GM18868 (cell line): ENCODE measurements at regions not wholly inside any gene's neighbourhood (a gene's known extent, or its start where the extent isn't known, plus 50 kb on each side); places are given as distances from the start of the nearest gene placed in this dataset.

Experiments
- ATAC-seq: cut with Tn5 transposase; IDR thresholded peaks from one replicate; pipeline ENCODE4 v1.9.1; 2021; ENCODE audit warnings: mild to moderate bottlenecking, moderate library complexity; ENCODE audit not compliant: unreplicated experiment

GRCh38 chr12:114935658-114936057 is 251.7 kb upstream of the TBX3 start:
- ATAC-seq, result no peak

DNA sequence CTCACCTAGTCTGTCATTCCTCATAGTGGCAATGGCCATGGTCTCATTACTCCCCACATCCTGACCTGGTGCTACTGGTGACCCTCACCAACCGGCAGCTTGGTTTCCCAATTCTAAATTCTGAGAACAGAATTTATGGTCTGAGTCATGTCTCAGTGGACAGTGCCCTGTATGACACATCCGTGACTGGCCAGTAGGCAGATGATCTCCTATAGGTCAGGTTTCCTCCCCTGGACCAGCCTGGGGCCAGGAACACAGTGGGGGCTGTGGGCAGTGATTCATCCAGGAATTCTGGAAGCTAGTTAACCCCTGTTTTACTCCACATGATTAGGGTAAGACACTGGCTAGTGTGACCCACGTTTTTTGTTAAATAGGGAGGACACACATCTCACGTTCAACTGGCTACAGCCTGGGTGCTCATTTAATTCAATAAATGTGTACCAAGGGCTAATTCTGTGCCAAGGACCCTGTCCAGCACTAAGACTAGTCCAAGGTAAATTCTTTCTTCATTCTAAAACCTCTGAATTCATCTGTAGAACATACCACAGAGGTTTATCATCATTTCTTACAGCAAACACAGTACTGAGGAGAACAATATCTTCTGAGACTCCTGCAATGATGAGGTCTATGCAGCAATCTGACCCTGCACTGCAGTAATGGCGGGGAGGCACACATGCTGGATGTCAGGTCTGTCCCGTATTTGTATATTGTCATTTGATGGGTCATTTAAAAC is 249.6 kb upstream of the TBX3 start:
- no peak for ATAC-seq

DNA sequence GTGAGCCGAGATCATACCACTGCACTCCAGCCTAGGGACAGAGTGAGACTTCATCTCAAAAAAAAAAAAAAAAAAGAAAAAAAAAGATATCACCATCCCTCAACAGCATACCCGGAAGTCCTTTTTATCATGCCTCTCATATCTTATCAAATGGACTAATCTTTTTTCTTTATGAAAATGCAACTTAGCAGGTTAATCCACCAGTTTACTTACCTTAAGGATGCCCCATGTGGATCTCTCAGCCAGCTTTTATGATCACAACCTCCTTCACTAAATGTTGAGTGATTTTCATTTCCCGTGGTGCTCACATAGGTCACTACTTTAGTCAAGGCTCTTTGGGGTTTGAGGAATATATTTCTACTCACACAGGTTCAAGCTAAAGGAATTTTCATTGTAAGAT is 248.8 kb upstream of the TBX3 start:
- ATAC-seq, result no peak

GRCh38 chr12:114931025-114931424 is 247.1 kb upstream of the TBX3 start:
- ATAC-seq, result no peak

DNA sequence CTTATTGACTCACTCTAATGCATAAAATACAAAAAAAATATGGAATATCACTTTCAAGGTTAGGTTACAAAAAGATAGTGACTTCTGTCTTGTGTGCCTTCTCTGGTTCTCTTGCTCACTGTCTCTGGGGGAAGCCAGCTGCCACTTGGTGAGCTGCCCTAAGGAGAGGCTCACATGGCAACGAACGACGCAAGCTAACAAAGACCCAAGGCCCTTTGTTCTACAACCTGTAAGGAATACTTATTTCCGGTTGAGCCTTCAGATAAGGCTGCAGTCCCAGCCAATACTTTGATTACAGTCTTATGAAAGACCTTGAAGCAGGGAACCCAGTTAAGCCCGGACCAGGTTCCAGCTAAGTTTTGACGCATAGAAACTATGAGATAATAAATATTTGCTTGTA is 242.4 kb upstream of the TBX3 start:
- no peak for ATAC-seq

GRCh38 chr12:114924946-114925475 is 241.0 kb upstream of the TBX3 start:
- no peak for ATAC-seq

GRCh38 chr12:114921781-114922180 is 237.8 kb upstream of the TBX3 start:
- ATAC-seq, result no peak

DNA sequence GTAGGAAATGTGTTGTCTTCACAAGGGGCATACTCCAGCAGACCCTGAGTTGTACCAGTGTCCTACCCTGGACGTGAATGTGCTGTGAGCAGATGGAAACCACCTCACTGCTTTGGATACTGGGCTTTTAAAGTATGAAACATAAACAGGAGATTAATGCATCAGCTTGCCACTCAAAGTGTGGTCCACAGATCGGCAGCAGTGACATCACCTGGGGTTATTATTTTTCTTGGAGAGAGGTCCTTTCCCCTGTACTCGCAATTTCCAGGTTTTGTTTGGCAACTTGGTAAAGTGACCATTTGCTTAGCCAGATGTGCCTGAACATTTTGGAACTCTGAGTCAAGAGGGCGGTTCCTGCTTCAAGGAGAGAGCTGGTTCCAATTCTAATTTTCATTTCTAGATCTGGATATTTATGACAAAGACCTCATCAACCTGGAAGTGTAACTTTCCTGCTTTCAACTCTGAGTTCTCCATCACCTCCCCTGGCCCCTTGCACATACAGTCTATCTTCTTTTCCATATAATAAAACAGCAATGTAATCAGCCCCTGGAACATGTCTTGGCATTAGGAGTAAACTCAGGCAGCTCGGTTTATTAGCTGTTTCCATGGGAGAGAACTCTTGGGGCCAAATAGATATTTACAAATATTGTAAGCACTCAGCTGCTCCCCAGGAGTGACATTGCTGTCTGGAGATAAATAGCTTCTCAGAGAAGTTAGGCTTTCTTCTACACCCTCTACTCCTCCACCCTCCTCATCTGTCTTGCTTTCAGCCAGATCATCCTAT is 237.0 kb upstream of the TBX3 start:
- no peak for ATAC-seq

DNA sequence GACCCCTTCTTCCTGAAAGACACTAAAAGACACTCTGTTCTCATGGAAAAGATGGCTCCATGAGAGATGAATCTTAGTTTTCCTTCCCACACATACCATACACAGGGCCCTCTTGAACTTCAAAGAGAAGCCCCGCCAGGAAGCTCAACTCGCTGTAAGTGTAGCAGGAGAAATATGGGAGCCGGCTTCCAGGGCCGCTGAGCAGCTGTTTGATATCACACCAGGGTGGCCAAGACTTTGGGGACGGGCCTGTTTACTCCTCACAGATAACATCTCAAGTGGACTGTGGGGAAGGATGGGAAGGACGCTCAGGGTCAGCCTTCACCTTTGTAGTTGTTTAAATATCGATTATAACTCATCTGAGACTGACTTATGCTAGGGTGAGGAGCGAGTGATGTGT is 235.5 kb upstream of the TBX3 start:
- no peak for ATAC-seq

- no peak for ATAC-seq
Measured at GRCh38 chr12:114918535-114919233, 234.7 kb upstream of the TBX3 start.

GRCh38 chr12:114917953-114918352 is 234.0 kb upstream of the TBX3 start:
- no peak for ATAC-seq

- ATAC-seq, result no peak
Measured at GRCh38 chr12:114917307-114917706, 233.3 kb upstream of the TBX3 start.

DNA sequence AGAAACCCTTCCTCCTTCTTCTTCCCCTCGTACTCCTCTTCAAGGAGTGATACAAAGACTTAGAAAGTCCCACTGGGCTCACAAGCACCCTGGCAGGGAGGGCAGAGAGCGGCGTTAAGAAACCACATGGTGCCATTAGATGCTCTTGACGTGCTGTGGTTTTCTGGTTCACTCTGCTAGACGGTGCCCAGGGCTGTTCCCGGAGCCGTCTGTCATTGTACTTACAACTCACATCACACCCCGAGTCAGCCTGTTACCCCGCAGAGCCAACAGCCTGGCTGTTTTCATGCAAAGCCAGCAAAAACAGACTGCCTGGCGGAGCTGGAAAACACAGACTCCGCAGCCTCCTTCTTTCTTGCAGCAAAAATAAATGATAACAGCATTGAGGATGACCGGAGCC is 232.6 kb upstream of the TBX3 start:
- no peak for ATAC-seq

DNA sequence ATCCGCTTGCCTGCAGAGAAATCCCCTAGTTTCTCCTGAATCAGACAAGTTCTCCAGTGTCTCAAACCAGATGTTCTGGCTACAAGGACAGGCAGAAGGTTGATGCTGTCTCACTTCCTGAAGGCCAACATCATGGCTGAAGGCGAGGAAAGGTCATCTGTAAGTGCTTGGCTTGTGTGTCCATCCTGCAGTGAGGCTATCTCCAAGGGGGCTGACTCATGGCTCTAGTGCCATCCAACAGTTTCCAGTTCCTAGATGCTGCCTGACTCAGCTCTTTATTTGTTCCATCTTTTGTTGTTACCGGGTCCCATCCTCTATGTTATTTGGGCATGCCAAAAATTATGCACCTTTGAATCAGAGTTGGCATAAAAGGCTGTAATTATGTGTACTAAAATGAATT is 232.1 kb upstream of the TBX3 start:
- no peak for ATAC-seq

DNA sequence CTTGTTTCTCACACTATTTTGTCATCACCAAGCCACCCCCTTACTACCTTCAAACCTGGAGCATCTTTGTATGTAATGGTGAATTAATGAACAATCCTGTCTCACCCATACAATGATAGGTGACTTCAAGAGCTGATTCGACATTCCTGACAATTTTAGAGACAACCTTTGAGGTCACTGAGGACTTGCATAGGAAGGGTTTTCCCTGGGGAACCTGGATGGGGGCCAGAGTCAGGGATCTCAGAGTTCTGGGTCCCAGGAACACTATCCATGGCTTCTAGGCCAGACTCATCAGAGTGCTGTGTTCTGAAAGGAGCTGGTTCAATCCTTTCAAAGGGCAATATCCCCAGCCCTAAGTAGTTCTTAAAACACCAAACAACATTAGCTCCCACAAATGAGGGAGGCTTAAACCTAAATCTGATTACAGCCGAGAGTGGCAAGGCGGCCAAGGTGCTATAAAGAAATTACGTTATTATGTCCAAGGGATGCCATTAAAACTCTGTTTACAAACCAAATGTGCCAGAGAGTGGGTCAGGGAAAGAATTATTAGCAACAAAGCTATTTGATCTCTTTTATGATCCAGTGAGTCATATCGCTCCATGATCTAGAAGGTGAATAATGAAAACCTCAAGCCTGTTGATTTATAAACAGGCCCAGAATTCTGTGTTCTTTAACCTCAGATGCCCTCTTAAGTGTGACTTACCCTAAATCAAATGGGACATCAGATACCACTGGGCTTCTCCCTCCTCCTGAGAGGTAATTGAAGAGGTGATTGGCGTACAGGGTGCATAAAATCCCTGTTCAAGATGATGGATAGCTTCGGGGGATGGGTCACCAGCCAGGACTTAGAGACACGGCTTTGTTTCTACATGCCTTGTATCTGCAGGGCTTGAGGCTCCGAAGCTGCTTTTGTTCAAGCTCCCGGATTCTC is 230.2 kb upstream of the TBX3 start:
- ATAC-seq, result no peak

GRCh38 chr12:114912811-114913210 is 228.8 kb upstream of the TBX3 start:
- no peak for ATAC-seq

GRCh38 chr12:114911196-114911595 is 227.2 kb upstream of the TBX3 start:
- no peak for ATAC-seq

DNA sequence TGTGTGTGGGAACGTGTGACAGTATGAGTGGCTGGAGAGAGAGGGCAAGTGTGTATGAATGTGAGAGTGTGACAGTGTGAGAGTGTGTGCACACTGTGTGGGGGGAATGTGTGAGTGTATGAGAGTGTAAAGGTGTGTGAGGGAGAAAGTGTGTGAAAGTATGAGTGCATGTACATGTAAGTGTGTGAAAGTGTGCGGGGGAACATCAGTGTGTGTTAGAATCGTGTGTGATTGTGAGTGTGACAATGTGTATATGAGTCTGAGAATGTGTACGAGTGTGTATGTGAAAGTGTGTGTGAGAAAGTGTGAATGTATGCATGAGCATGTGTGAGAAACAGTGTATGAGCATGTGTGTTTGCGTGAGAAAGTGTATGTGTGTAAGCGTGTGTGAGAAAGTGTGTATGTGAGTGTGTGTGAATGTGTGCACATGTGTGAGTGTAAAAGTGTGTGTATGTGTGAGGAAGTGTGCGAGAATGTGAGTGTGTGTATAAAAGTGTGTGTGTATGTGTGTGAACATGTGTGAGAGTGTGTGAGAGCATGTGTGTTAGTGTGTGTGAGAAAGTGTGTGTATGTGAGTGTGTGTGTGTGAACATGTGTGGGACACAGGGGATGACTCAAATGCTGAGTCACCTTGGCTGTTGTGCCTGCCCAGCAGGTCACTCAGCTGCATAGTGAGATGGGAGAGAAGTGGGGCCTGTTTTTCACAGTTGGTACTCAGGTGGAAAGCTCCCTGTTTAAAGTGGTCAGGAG is 220.5 kb upstream of the TBX3 start:
- no peak for ATAC-seq

- ATAC-seq, result no peak
Measured at GRCh38 chr12:114903083-114903691, 219.2 kb upstream of the TBX3 start.
